ENCODE measurements at regions not wholly inside any gene's neighbourhood (a gene's known extent, or its start where the extent isn't known, plus 50 kb on each side); places are given as distances from the start of the nearest gene placed in this dataset.

- TF ChIP-seq, protein P1, sequence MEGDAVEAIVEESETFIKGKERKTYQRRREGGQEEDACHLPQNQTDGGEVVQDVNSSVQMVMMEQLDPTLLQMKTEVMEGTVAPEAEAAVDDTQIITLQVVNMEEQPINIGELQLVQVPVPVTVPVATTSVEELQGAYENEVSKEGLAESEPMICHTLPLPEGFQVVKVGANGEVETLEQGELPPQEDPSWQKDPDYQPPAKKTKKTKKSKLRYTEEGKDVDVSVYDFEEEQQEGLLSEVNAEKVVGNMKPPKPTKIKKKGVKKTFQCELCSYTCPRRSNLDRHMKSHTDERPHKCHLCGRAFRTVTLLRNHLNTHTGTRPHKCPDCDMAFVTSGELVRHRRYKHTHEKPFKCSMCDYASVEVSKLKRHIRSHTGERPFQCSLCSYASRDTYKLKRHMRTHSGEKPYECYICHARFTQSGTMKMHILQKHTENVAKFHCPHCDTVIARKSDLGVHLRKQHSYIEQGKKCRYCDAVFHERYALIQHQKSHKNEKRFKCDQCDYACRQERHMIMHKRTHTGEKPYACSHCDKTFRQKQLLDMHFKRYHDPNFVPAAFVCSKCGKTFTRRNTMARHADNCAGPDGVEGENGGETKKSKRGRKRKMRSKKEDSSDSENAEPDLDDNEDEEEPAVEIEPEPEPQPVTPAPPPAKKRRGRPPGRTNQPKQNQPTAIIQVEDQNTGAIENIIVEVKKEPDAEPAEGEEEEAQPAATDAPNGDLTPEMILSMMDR (conservative IDR thresholded peaks at IDR 0.05 in 1 of 2, IDR thresholded peaks at IDR 0.05 in 1 of 2; ENCODE audit: low read depth in 1 of 2, low read length in 2 of 2) = no peak
- no peak for TF ChIP-seq EZH2 (IDR thresholded peaks at IDR 0.05; ENCODE audit: low read length, missing control alignments)
Observed at GRCh38 chr4:188639479-188640100, 500.3 kb downstream of the TRIML1 start.

All from fibroblast of lung (primary cell).